DMS153 treated with DMSO at 0.1 percent for 48 hours (cell line): ENCODE measurements at regions not wholly inside any gene's neighbourhood (a gene's known extent, or its start where the extent isn't known, plus 50 kb on each side); places are given as distances from the start of the nearest gene placed in this dataset.
A peak's percentile ranks its signal among the peaks of the same experiment; 100 is the strongest.

Source experiments
- DNase-seq: peaks from one replicate; lab custom pipeline; 2025; ENCODE audit not compliant: unreplicated experiment; lab: John Stamatoyannopoulos, UW

GRCh38 chr11:45089251-45089650, 57.2 kb upstream of the PRDM11 start:
- no peak for DNase-seq

GRCh38 chr11:45089676-45090499, 56.6 kb upstream of the PRDM11 start:
- DNase-seq: no peak

- no peak for DNase-seq
Observed at GRCh38 chr11:45090607-45091006, 55.8 kb upstream of the PRDM11 start.

GRCh38 chr11:45091563-45092403, 54.7 kb upstream of the PRDM11 start:
- peak; percentile 34 for DNase-seq

GRCh38 chr11:45092404-45092785, 54.0 kb upstream of the PRDM11 start:
- DNase-seq: no peak

GRCh38 chr11:45092901-45093760, 53.3 kb upstream of the PRDM11 start:
- DNase-seq: no peak

GRCh38 chr11:45093761-45094455, 52.5 kb upstream of the PRDM11 start:
- DNase-seq: no peak

- no peak for DNase-seq
Observed at GRCh38 chr11:45094958-45095690, 51.3 kb upstream of the PRDM11 start.

- no peak for DNase-seq
Observed at GRCh38 chr11:45095691-45096010, 50.8 kb upstream of the PRDM11 start.

GRCh38 chr11:45096636-45097035, 49.8 kb upstream of the PRDM11 start:
- DNase-seq: no peak
